Fibroblast of lung (primary cell): ENCODE measurements at regions not wholly inside any gene's neighbourhood (a gene's known extent, or its start where the extent isn't known, plus 50 kb on each side); places are given as distances from the start of the nearest gene placed in this dataset.
A peak's percentile ranks its signal among the peaks of the same experiment; 100 is the strongest.

Source experiments
- DNase-seq, 2 donors: peaks; one replicate each; pipeline versions ENCODE4 v3.0.0 to v3.0.0-alpha.2; 2010; ENCODE audit warnings: low read depth in 2 of 2
- H2AFZ ChIP-seq: 2 replicates; pipeline ENCODE4 v1.5.1; 2012; ENCODE audit warnings: low read length, control low read depth, inconsistent platforms
- H3K27ac ChIP-seq: 2 replicates; pipeline ENCODE4 v1.5.1; 2011; ENCODE audit warnings: low read length, control low read depth; ENCODE audit not compliant: insufficient read depth
- H3K27me3 ChIP-seq: 2 replicates; pipeline ENCODE4 v1.5.1; 2011; ENCODE audit warnings: mild to moderate bottlenecking, low read length; ENCODE audit not compliant: control insufficient read depth, insufficient read depth
- H3K36me3 ChIP-seq: 2 replicates; pipeline ENCODE4 v1.5.1; 2011; ENCODE audit warnings: low read length; ENCODE audit not compliant: control insufficient read depth, insufficient read depth
- H3K4me1 ChIP-seq: 2 replicates; pipeline ENCODE4 v1.5.1; 2011; ENCODE audit warnings: low read length; ENCODE audit not compliant: control insufficient read depth, insufficient read depth; ENCODE audit errors: extremely low read depth
- H3K4me2 ChIP-seq: 2 replicates; pipeline ENCODE4 v1.5.1; 2011; ENCODE audit warnings: low read length, control low read depth; ENCODE audit not compliant: insufficient read depth; ENCODE audit errors: extremely low read depth
- H3K4me3 ChIP-seq, 4 experiments: fragments of 200-600 bp in 1 of 4; sonication (generic) in 1 of 4; replicated peaks in 1 of 4; 2 replicates each; pipeline ENCODE4 v1.5.1; 2011 to 2016; ENCODE audit warnings: low read length in 4 of 4, low read depth in 3 of 4, mild to moderate bottlenecking in 3 of 4, control low read depth in 2 of 4, inconsistent platforms in 1 of 4, mixed read lengths in 1 of 4; ENCODE audit not compliant: insufficient read depth in 1 of 4; ENCODE audit errors: control extremely low read depth in 1 of 4
- H3K79me2 ChIP-seq: 2 replicates; pipeline ENCODE4 v1.5.1; 2012; ENCODE audit warnings: mild to moderate bottlenecking, low read length, inconsistent platforms; ENCODE audit not compliant: control insufficient read depth, insufficient read depth
- H3K9ac ChIP-seq: 2 replicates; pipeline ENCODE4 v1.5.1; 2011; ENCODE audit warnings: mild to moderate bottlenecking, low read length, control low read depth; ENCODE audit not compliant: insufficient read depth
- H3K9me3 ChIP-seq: 2 replicates; pipeline ENCODE4 v1.5.1; 2012; ENCODE audit warnings: low read depth, low read length; ENCODE audit not compliant: control insufficient read depth, insufficient read depth
- H4K20me1 ChIP-seq: 2 replicates; pipeline ENCODE4 v1.5.1; 2011; ENCODE audit warnings: low read length; ENCODE audit not compliant: control insufficient read depth, insufficient read depth; ENCODE audit errors: extremely low read depth
- CTCF ChIP-seq, 2 donors: IDR thresholded peaks in 1 of 2; conservative IDR thresholded peaks in 1 of 2; 1 replicate in 1 of 2; 2 replicates in 1 of 2; pipeline ENCODE4 v1.5.1; 2011 to 2012; ENCODE audit warnings: low read length in 2 of 2, control low read depth in 1 of 2, inconsistent platforms in 1 of 2, low read depth in 1 of 2, mild to moderate bottlenecking in 1 of 2
- EZH2 ChIP-seq: IDR thresholded peaks from 2 replicates; pipeline ENCODE4 v1.5.1; 2012; ENCODE audit warnings: low read length, control low read depth, mild to moderate bottlenecking; ENCODE audit errors: missing control alignments

GRCh38 chrX:148134578-148134977, 153.4 kb downstream of the FMR1NB start:
- no peak overlapping the region for H3K27ac ChIP-seq
- no peaks in the 10 kb centered on the region for H3K9me3 ChIP-seq
- H3K27me3 ChIP-seq: no peaks in the 10 kb centered on the region
- H3K79me2 ChIP-seq: no peaks in the 10 kb centered on the region
- no peaks in the 10 kb centered on the region for H3K36me3 ChIP-seq
- H3K4me3 ChIP-seq: no peak overlapping the region
- no peak overlapping the region for H3K9ac ChIP-seq
- no peak overlapping the region for H3K4me2 ChIP-seq
- DNase-seq: no peak
- no peaks in the 10 kb centered on the region for H3K4me1 ChIP-seq
- no peak overlapping the region for H2AFZ ChIP-seq
- TF ChIP-seq CTCF (conservative IDR thresholded peaks at IDR 0.05 in 1 of 2, IDR thresholded peaks at IDR 0.05 in 1 of 2; ENCODE audit: low read depth in 1 of 2, low read length in 2 of 2): no peak
- TF ChIP-seq EZH2: no peak
- H4K20me1 ChIP-seq: no peaks in the 10 kb centered on the region

GRCh38 chrX:148135738-148136137, 154.6 kb downstream of the FMR1NB start:
- Histone ChIP-seq H3K79me2 (no peaks in the 10 kb centered on the region), H3K4me1 (no peaks in the 10 kb centered on the region), H4K20me1 (no peaks in the 10 kb centered on the region), H3K9me3 (no peaks in the 10 kb centered on the region), H3K27me3 (no peaks in the 10 kb centered on the region), H2AFZ (no peak overlapping the region), H3K9ac (no peak overlapping the region), H3K4me2 (no peak overlapping the region), H3K4me3 (no peak overlapping the region), H3K27ac (no peak overlapping the region), H3K36me3 (no peaks in the 10 kb centered on the region)
- TF ChIP-seq CTCF (conservative IDR thresholded peaks at IDR 0.05 in 1 of 2, IDR thresholded peaks at IDR 0.05 in 1 of 2; ENCODE audit: low read depth in 1 of 2, low read length in 2 of 2) (no peak), EZH2 (no peak)
- DNase-seq: peak; percentile 5 to 12

- TF ChIP-seq EZH2: no peak
- no peak for TF ChIP-seq CTCF (conservative IDR thresholded peaks at IDR 0.05 in 1 of 2, IDR thresholded peaks at IDR 0.05 in 1 of 2; ENCODE audit: low read depth in 1 of 2, low read length in 2 of 2)
- H2AFZ ChIP-seq: no peak overlapping the region
- no peak overlapping the region for H3K4me2 ChIP-seq
- no peaks in the 10 kb centered on the region for H3K9me3 ChIP-seq
- H3K79me2 ChIP-seq: no peaks in the 10 kb centered on the region
- H3K4me3 ChIP-seq: no peak overlapping the region
- no peak overlapping the region for H3K27ac ChIP-seq
- DNase-seq: no peak
- H4K20me1 ChIP-seq: no peaks in the 10 kb centered on the region
- no peak overlapping the region for H3K9ac ChIP-seq
- no peaks in the 10 kb centered on the region for H3K36me3 ChIP-seq
- no peaks in the 10 kb centered on the region for H3K4me1 ChIP-seq
- H3K27me3 ChIP-seq: no peaks in the 10 kb centered on the region
Observed at GRCh38 chrX:148146121-148146520, 165.0 kb downstream of the FMR1NB start.
